ENCODE measurements at regions not wholly inside any gene's neighbourhood (a gene's known extent, or its start where the extent isn't known, plus 50 kb on each side); places are given as distances from the start of the nearest gene placed in this dataset.

GRCh38 chr5:77853353-77853907 lies 77.3 kb upstream of the TBCA start:
- WGBS (ENCODE audit: insufficient coverage): 9% methylated on average over 1 of the region's 2 CpGs
- H3K27me3 Mint-ChIP-seq (ENCODE audit: low read depth in 2 of 2): peaks cover 7 to 58% of the 10 kb centered on the region in 2 donors
- Histone ChIP-seq H3K4me3 (ENCODE audit: low read length) (peak overlapping the region; percentile 44), H3K4me1 (ENCODE audit: control insufficient read depth, insufficient read depth, low read length) (peaks cover 13% of the 10 kb centered on the region), H3K9me3 (ENCODE audit: control insufficient read depth, insufficient read depth, low read length) (no peaks in the 10 kb centered on the region), H3K36me3 (ENCODE audit: control insufficient read depth, insufficient read depth, low read length) (no peaks in the 10 kb centered on the region), H3K27ac (ENCODE audit: low read length) (no peak overlapping the region), H3K27me3 (ENCODE audit: control insufficient read depth, insufficient read depth, low read length) (peaks cover 18% of the 10 kb centered on the region)
- no peaks in the 10 kb centered on the region for H3K36me3 Mint-ChIP-seq
- H3K9me3 Mint-ChIP-seq: no peaks in the 10 kb centered on the region
- peak overlapping the region in 1 of 2 donors; percentile 79 for H3K27ac Mint-ChIP-seq
- no peak for TF ChIP-seq CTCF (IDR thresholded peaks at IDR 0.05)
- DNase-seq (no peak), ATAC-seq (no peak)
- H3K4me1 Mint-ChIP-seq: peaks cover 16 to 22% of the 10 kb centered on the region in 2 donors
- intact Hi-C loops (cut with micrococcal nuclease): no loop called here
- peak overlapping the region; percentile 95 for H3K4me3 Mint-ChIP-seq

DNA sequence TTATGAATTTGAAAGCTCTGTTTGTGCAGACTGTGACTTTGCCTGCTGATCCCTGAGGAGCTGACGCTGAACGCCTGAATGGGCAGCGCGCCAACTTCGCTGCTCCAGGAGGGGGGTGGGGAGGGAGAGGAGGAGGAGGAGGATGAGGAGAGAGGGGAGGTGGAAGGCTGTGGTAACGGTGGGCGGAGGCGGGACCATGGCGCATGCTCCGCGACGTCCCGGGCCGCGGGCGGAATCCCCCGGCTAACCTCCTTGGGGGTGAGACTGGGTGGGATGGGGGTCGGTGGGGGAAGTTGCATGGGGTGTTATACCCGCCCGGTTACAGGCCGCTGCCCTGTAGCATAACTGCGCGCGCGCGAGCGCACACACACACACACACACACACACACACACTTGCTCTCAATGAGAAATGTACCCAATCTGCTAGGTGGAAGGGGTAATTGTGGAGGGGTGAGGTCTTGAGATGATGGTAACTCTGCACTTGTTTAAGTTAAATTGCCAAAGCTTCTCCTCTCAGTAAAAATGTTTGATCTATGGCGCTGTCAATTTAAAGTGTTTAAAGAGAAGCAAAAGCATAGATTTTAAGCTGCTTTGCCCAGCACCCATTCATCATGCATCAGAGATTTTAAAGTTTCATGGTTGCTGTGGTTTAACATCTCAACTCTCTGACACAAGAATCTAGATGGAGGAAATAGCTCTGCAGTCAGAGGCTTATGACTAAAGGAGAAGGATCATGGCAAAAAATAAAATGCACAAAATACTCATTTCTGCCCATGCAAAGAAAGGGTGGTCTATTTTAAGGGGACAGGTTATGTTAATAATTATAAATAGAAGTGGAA lies 76.6 kb upstream of the TBCA start:
- no peaks in the 10 kb centered on the region for H3K9me3 Mint-ChIP-seq
- Histone ChIP-seq H3K4me3 (ENCODE audit: low read length) (peak overlapping the region; percentile 44), H3K27me3 (ENCODE audit: control insufficient read depth, insufficient read depth, low read length) (peaks cover 18% of the 10 kb centered on the region), H3K9me3 (ENCODE audit: control insufficient read depth, insufficient read depth, low read length) (no peaks in the 10 kb centered on the region), H3K4me1 (ENCODE audit: control insufficient read depth, insufficient read depth, low read length) (peaks cover 13% of the 10 kb centered on the region), H3K36me3 (ENCODE audit: control insufficient read depth, insufficient read depth, low read length) (no peaks in the 10 kb centered on the region), H3K27ac (ENCODE audit: low read length) (peak overlapping the region; percentile 37)
- peaks cover 3 to 56% of the 10 kb centered on the region in 2 donors for H3K27me3 Mint-ChIP-seq (ENCODE audit: low read depth in 2 of 2)
- peaks cover 16 to 22% of the 10 kb centered on the region in 2 donors for H3K4me1 Mint-ChIP-seq
- H3K36me3 Mint-ChIP-seq: no peaks in the 10 kb centered on the region
- intact Hi-C loops (cut with micrococcal nuclease): no loop called here
- DNase-seq (peak in 1 of 2 donors; percentile 54), ATAC-seq (peak in 2 of 3 donors; percentile 78 to 82)
- WGBS (ENCODE audit: insufficient coverage): 2% methylated on average over 18 of the region's 28 CpGs
- no peak for TF ChIP-seq CTCF (IDR thresholded peaks at IDR 0.05)
- H3K4me3 Mint-ChIP-seq: peak overlapping the region; percentile 95
- peak overlapping the region in 1 of 2 donors; percentile 79 for H3K27ac Mint-ChIP-seq

- TF ChIP-seq CTCF (IDR thresholded peaks at IDR 0.05): no peak
- H3K4me3 Mint-ChIP-seq: peak overlapping the region; percentile 95
- WGBS (ENCODE audit: insufficient coverage): 2% methylated on average over 13 of the region's 13 CpGs
- peaks cover 17 to 22% of the 10 kb centered on the region in 2 donors for H3K4me1 Mint-ChIP-seq
- peak overlapping the region; percentile 20 for H3K27ac ChIP-seq (ENCODE audit: low read length)
- no peaks in the 10 kb centered on the region for H3K9me3 ChIP-seq (ENCODE audit: control insufficient read depth, insufficient read depth, low read length)
- no peaks in the 10 kb centered on the region for H3K9me3 Mint-ChIP-seq
- H3K36me3 ChIP-seq (ENCODE audit: control insufficient read depth, insufficient read depth, low read length): no peaks in the 10 kb centered on the region
- H3K4me3 ChIP-seq (ENCODE audit: low read length): peak overlapping the region; percentile 44
- peaks cover 0 to 57% of the 10 kb centered on the region in 2 donors for H3K27me3 Mint-ChIP-seq (ENCODE audit: low read depth in 2 of 2)
- H3K4me1 ChIP-seq (ENCODE audit: control insufficient read depth, insufficient read depth, low read length): peaks cover 13% of the 10 kb centered on the region
- H3K27ac Mint-ChIP-seq: peak overlapping the region in 1 of 2 donors; percentile 79
- H3K27me3 ChIP-seq (ENCODE audit: control insufficient read depth, insufficient read depth, low read length): peaks cover 18% of the 10 kb centered on the region
- no peak for DNase-seq
- no peak for ATAC-seq
- intact Hi-C loops (cut with micrococcal nuclease): no loop called here
- H3K36me3 Mint-ChIP-seq: no peaks in the 10 kb centered on the region
Measured at GRCh38 chr5:77852068-77852513, 76.0 kb upstream of the TBCA start.

Data from natural killer cell (primary cell).